ENCODE measurements at regions not wholly inside any gene's neighbourhood (a gene's known extent, or its start where the extent isn't known, plus 50 kb on each side); places are given as distances from the start of the nearest gene placed in this dataset.

GRCh38 chrX:118261151-118261550 is 84.8 kb upstream of the WDR44 start:
- TF ChIP-seq CTCF (IDR thresholded peaks at IDR 0.05) (no peak), POLR2A (IDR thresholded peaks at IDR 0.05) (no peak)

Data from uterus (tissue), 2 donors.